RWPE2 (cell line): ENCODE measurements at regions not wholly inside any gene's neighbourhood (a gene's known extent, or its start where the extent isn't known, plus 50 kb on each side); places are given as distances from the start of the nearest gene placed in this dataset.
A peak's percentile ranks its signal among the peaks of the same experiment; 100 is the strongest.

Experiments
- ATAC-seq: fragments of 200-7000 bp; cut with Tn5 transposase; 3 replicates; pipeline ENCODE4 v1.9.1; 2021; ENCODE audit warnings: low read depth
- DNase-seq: peaks from one replicate; pipeline ENCODE4 v3.0.0-alpha.2; 2020; ENCODE audit warnings: low spot score
- H3K27ac ChIP-seq: fragments of 450-650 bp; 2 replicates; pipeline ENCODE4 v1.5.1; 2017; ENCODE audit warnings: mild to moderate bottlenecking; ENCODE audit not compliant: poor library complexity, severe bottlenecking
- H3K27me3 ChIP-seq: fragments of 250-450 bp; sonication (Bioruptor Pico); 2 replicates; pipeline ENCODE4 v1.5.1; 2021; ENCODE audit warnings: mild to moderate bottlenecking, moderate library complexity; ENCODE audit not compliant: insufficient read depth, poor library complexity, severe bottlenecking
- H3K36me3 ChIP-seq: fragments of 250-450 bp; sonication (Bioruptor Pico); 2 replicates; pipeline ENCODE4 v1.5.1; 2020; ENCODE audit warnings: low read depth, mild to moderate bottlenecking, moderate library complexity
- H3K4me1 ChIP-seq: fragments of 250-450 bp; sonication (Bioruptor Pico); 2 replicates; pipeline ENCODE4 v1.5.1; 2021; ENCODE audit warnings: mild to moderate bottlenecking, moderate library complexity; ENCODE audit not compliant: insufficient read depth, poor library complexity, severe bottlenecking
- H3K4me3 ChIP-seq: fragments of 250-450 bp; sonication (Bioruptor Pico); 2 replicates; pipeline ENCODE4 v1.5.1; 2021; ENCODE audit warnings: mild to moderate bottlenecking, moderate library complexity; ENCODE audit not compliant: severe bottlenecking
- H3K9me3 ChIP-seq: fragments of 250-450 bp; sonication (Bioruptor Pico); 2 replicates; pipeline ENCODE4 v1.5.1; 2021; ENCODE audit warnings: mild to moderate bottlenecking, moderate library complexity; ENCODE audit not compliant: severe bottlenecking
- CTCF ChIP-seq: fragments of 450-650 bp; IDR thresholded peaks from one replicate; pipeline ENCODE4 v1.5.1; 2017; ENCODE audit warnings: mild to moderate bottlenecking, moderate library complexity; ENCODE audit not compliant: poor library complexity, severe bottlenecking

GRCh38 chr5:56289602-56289987 is 56.5 kb upstream of the ANKRD55 start:
- DNase-seq (no peak), ATAC-seq (no peak)
- Histone ChIP-seq H3K4me1 (no peaks in the 10 kb centered on the region), H3K36me3 (no peaks in the 10 kb centered on the region), H3K4me3 (no peak overlapping the region), H3K27ac (no peak overlapping the region), H3K9me3 (no peaks in the 10 kb centered on the region), H3K27me3 (no peaks in the 10 kb centered on the region)
- no peak for TF ChIP-seq CTCF

DNA sequence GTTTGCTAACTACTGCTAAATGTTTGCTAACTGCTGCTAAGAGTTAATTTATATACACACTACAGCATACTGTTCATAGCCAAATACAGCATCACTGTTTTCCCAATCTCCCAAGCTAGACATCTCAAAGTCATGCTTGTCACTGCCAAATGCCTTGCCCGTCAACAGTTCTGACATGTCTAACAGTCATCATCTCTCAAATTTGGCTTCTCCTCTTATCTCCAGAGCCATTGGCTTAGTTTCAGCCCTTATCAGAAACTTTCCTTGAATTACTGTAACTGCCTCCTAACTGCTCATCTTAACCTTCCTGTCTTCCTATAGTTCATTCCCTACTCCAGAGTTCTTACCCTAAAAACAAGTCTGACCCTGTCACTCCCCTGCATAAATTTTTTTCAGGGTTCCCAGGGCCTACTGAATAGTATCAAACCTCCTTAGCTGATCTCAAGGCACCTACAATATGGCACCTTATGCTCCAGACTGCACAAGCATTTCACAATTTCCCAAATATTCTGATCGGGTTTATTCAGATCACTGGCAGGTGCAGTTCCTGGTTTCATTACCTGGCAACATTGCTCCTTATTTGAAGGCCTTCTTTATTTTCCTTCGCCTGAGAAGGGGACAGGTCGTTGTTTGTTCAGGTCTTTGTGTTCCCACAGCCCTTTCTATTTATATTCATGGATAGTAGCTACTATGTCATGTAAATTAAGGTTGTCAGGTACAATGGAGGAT is 55.9 kb upstream of the ANKRD55 start:
- H3K36me3 ChIP-seq = no peaks in the 10 kb centered on the region
- no peaks in the 10 kb centered on the region for H3K4me1 ChIP-seq
- no peaks in the 10 kb centered on the region for H3K27me3 ChIP-seq
- no peak overlapping the region for H3K4me3 ChIP-seq
- no peak for TF ChIP-seq CTCF
- ATAC-seq (no peak), DNase-seq (no peak)
- H3K27ac ChIP-seq = no peak overlapping the region
- H3K9me3 ChIP-seq = no peaks in the 10 kb centered on the region

- Histone ChIP-seq H3K27ac (no peak overlapping the region), H3K4me1 (no peaks in the 10 kb centered on the region), H3K9me3 (no peaks in the 10 kb centered on the region), H3K27me3 (no peaks in the 10 kb centered on the region), H3K36me3 (no peaks in the 10 kb centered on the region), H3K4me3 (no peak overlapping the region)
- no peak for TF ChIP-seq CTCF
- ATAC-seq = no peak
- DNase-seq = no peak
These were observed 53.1 kb upstream of the ANKRD55 start for GRCh38 chr5:56286015-56286884.

GRCh38 chr5:56282951-56283350 is 49.8 kb upstream of the ANKRD55 start:
- no peak for DNase-seq
- Histone ChIP-seq H3K4me1 (peaks cover 10% of the 10 kb centered on the region), H3K4me3 (no peak overlapping the region), H3K9me3 (no peaks in the 10 kb centered on the region), H3K27me3 (no peaks in the 10 kb centered on the region), H3K27ac (peak overlapping the region; percentile 6), H3K36me3 (no peaks in the 10 kb centered on the region)
- ATAC-seq = no peak; the same call in 2 of the 3 replicates
- no peak for TF ChIP-seq CTCF
